OCI-LY1 (cell line): ENCODE measurements at regions not wholly inside any gene's neighbourhood (a gene's known extent, or its start where the extent isn't known, plus 50 kb on each side); places are given as distances from the start of the nearest gene placed in this dataset.

Experiments
- H2AFZ ChIP-seq: fragments of 200-600 bp; sonication (generic), shearing (Covaris generic); 2 replicates; pipeline ENCODE4 v1.6.0; 2014; ENCODE audit warnings: antibody characterized with exemption, mild to moderate bottlenecking, low read length
- H3F3A ChIP-seq: fragments of 200-600 bp; sonication (generic), shearing (Covaris generic); 2 replicates; pipeline ENCODE4 v1.6.0; 2014; ENCODE audit warnings: mild to moderate bottlenecking, antibody characterized with exemption, low read length, moderate library complexity; ENCODE audit not compliant: insufficient read depth
- H3K27ac ChIP-seq: fragments of 200-600 bp; sonication (generic); 2 replicates; pipeline ENCODE4 v1.5.1; 2014; ENCODE audit warnings: low read length, mixed run types, mild to moderate bottlenecking, low read depth; ENCODE audit not compliant: poor library complexity, severe bottlenecking
- H3K27me3 ChIP-seq: fragments of 200-600 bp; sonication (generic); 2 replicates; pipeline ENCODE4 v1.6.0; 2014; ENCODE audit warnings: antibody characterized with exemption, mild to moderate bottlenecking, low read length, moderate library complexity; ENCODE audit not compliant: insufficient read depth
- H3K36me3 ChIP-seq: fragments of 200-600 bp; sonication (generic); 2 replicates; pipeline ENCODE4 v1.6.1; 2014; ENCODE audit warnings: mild to moderate bottlenecking, antibody characterized with exemption, low read length, moderate library complexity, mixed read lengths; ENCODE audit not compliant: insufficient read depth
- H3K4me1 ChIP-seq: fragments of 200-600 bp; sonication (generic); 2 replicates; pipeline ENCODE4 v1.5.1; 2014; ENCODE audit warnings: mild to moderate bottlenecking, low read length, moderate library complexity; ENCODE audit not compliant: insufficient read depth, severe bottlenecking
- H3K4me2 ChIP-seq: fragments of 200-600 bp; sonication (generic), shearing (Covaris generic); 2 replicates; pipeline ENCODE4 v1.6.1; 2014; ENCODE audit warnings: low read length
- H3K4me3 ChIP-seq: fragments of 200-600 bp; sonication (generic); 2 replicates; pipeline ENCODE4 v1.5.1; 2014; ENCODE audit warnings: low read length, low read depth, mild to moderate bottlenecking, mixed read lengths; ENCODE audit not compliant: poor library complexity, severe bottlenecking
- H3K79me2 ChIP-seq: fragments of 200-600 bp; shearing (Covaris generic); 2 replicates; pipeline ENCODE4 v1.6.1; 2016; ENCODE audit warnings: mixed run types, low read length, mixed read lengths; ENCODE audit not compliant: insufficient read depth
- H3K9ac ChIP-seq: fragments of 200-600 bp; sonication (generic), shearing (Covaris generic); 2 replicates; pipeline ENCODE4 v1.6.1; 2014; ENCODE audit warnings: mild to moderate bottlenecking, low read length, mixed read lengths
- H3K9me2 ChIP-seq: fragments of 200-600 bp; sonication (generic), shearing (Covaris generic); 2 replicates; pipeline ENCODE4 v1.6.1; 2014; ENCODE audit warnings: low read depth, mild to moderate bottlenecking, low read length, mixed read lengths
- H3K9me3 ChIP-seq: fragments of 200-600 bp; shearing (Covaris generic); 2 replicates; pipeline ENCODE4 v1.6.1; 2014; ENCODE audit warnings: low read length, mixed read lengths
- H4K20me1 ChIP-seq: fragments of 200-600 bp; sonication (generic), shearing (Covaris generic); 2 replicates; pipeline ENCODE4 v1.6.0; 2016; ENCODE audit warnings: mild to moderate bottlenecking, low read length; ENCODE audit not compliant: insufficient read depth
- CTCF ChIP-seq: fragments of 200-600 bp; sonication (generic), shearing (Covaris generic); IDR thresholded peaks from 2 replicates; pipeline ENCODE4 v1.5.1; 2017; ENCODE audit warnings: mild to moderate bottlenecking, antibody characterized with exemption, low read length, moderate library complexity, mixed read lengths
- EZH2 ChIP-seq: fragments of 200-600 bp; sonication (generic), shearing (Covaris generic); IDR thresholded peaks from 2 replicates; pipeline ENCODE4 v1.8.0; 2017; ENCODE audit warnings: borderline replicate concordance, mixed run types, mild to moderate bottlenecking, antibody characterized with exemption, low read length, moderate library complexity, mixed read lengths

DNA sequence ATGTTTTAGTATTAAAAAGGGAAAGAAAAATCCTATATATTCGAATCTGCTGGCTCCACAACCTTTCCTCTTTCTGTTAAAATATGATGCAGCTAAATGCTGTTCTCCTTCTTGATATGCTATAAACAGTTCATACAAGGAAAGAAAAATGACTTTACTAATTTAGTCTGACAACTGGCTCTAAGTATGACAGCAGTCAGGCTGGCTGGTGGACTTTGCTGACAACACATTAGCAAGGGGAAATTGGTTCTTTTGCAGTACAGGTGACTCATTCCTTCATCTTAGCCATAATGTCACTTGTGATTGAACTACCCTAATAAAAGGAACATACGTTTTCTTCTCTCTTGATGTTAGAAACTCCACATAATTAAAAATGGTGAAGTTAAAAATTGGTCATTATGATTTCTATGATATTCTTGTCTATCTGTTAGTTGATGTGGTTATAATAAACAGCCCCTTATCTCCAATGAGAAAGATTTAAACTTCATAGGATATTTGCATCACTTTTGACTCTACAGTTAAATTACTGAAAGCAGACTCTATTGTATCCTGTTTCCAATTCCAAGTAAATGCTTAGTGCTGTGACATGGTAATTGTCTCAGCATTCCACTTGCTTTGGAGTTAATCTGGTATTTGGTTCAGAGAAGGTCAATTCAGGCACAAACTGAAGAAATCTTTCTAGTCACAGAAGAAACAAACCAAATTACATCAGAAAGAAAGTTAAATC, 315.3 kb upstream of the GULP1 start:
- TF ChIP-seq EZH2 (no peak), CTCF (no peak)
- Histone ChIP-seq H3K9me2 (no peaks in the 10 kb centered on the region), H3K9me3 (no peaks in the 10 kb centered on the region), H3K4me1 (no peaks in the 10 kb centered on the region), H3K79me2 (no peaks in the 10 kb centered on the region), H3K4me2 (no peak overlapping the region), H3F3A (no peaks in the 10 kb centered on the region; the same call in 1 of the 2 replicates), H3K27me3 (no peaks in the 10 kb centered on the region), H3K9ac (no peak overlapping the region), H3K36me3 (no peaks in the 10 kb centered on the region), H4K20me1 (no peaks in the 10 kb centered on the region), H2AFZ (no peak overlapping the region), H3K4me3 (no peak overlapping the region), H3K27ac (no peak overlapping the region)

DNA sequence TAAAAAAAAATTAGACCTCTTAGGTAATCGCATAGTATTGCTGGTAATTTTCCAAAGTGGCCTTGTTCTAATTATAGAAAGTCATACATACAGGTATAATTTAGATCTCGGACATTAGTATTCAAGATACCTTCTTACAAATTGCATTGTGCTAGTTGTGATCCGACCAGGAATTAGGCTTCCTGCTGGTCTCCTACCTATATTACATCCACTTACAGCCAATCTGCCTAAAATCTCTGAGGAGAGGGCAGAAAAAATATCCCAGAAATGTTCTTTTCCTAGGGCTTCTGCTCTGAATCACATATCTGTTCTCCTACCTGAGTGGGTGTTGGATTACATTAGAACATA, 314.7 kb upstream of the GULP1 start:
- Histone ChIP-seq H2AFZ (no peak overlapping the region), H3K79me2 (no peaks in the 10 kb centered on the region), H3K4me2 (no peak overlapping the region), H3K4me1 (no peaks in the 10 kb centered on the region), H3K27ac (no peak overlapping the region), H4K20me1 (no peaks in the 10 kb centered on the region), H3K27me3 (no peaks in the 10 kb centered on the region), H3K9ac (no peak overlapping the region), H3K9me2 (no peaks in the 10 kb centered on the region), H3F3A (no peaks in the 10 kb centered on the region; the same call in 1 of the 2 replicates), H3K36me3 (no peaks in the 10 kb centered on the region), H3K9me3 (no peaks in the 10 kb centered on the region), H3K4me3 (no peak overlapping the region)
- TF ChIP-seq EZH2: no peak
- no peak for TF ChIP-seq CTCF

- H3K79me2 ChIP-seq: no peaks in the 10 kb centered on the region
- H3K36me3 ChIP-seq: no peaks in the 10 kb centered on the region
- TF ChIP-seq EZH2 (no peak), CTCF (no peak)
- no peaks in the 10 kb centered on the region for H3K9me3 ChIP-seq
- no peaks in the 10 kb centered on the region for H3K27me3 ChIP-seq
- H2AFZ ChIP-seq: no peak overlapping the region
- H3K4me1 ChIP-seq: peaks cover 4% of the 10 kb centered on the region
- H3K27ac ChIP-seq: no peak overlapping the region
- no peak overlapping the region for H3K9ac ChIP-seq
- H3K4me2 ChIP-seq: no peak overlapping the region
- H3F3A ChIP-seq: no peaks in the 10 kb centered on the region
- H3K9me2 ChIP-seq: no peaks in the 10 kb centered on the region
- no peaks in the 10 kb centered on the region for H4K20me1 ChIP-seq
- H3K4me3 ChIP-seq: no peak overlapping the region
These were observed 313.3 kb upstream of the GULP1 start for GRCh38 chr2:187978356-187978755.
